ENCODE measurements at regions not wholly inside any gene's neighbourhood (a gene's known extent, or its start where the extent isn't known, plus 50 kb on each side); places are given as distances from the start of the nearest gene placed in this dataset.

- TF ChIP-seq MXI1 (IDR thresholded peaks at IDR 0.05; ENCODE audit: low read depth, low read length) (no peak), RFX5 (IDR thresholded peaks at IDR 0.05; ENCODE audit: low read length) (no peak), TAF1 (IDR thresholded peaks at IDR 0.05; ENCODE audit: borderline replicate concordance, low read depth, low read length) (no peak)
- Histone ChIP-seq H3K9me3 (no peaks in the 10 kb centered on the region), H3F3A (replicated peaks; ENCODE audit: insufficient read depth) (no peaks in the 10 kb centered on the region), H3K36me3 (replicated peaks in 1 of 2; ENCODE audit: control insufficient read depth in 1 of 2, insufficient read depth in 2 of 2, low read length in 1 of 2) (no peaks in the 10 kb centered on the region), H3K27me3 (ENCODE audit: insufficient read depth) (no peaks in the 10 kb centered on the region), H2AFZ (ENCODE audit: low read depth) (no peak overlapping the region), H4K20me1 (ENCODE audit: insufficient read depth) (no peaks in the 10 kb centered on the region), H3K79me2 (ENCODE audit: insufficient read depth) (no peaks in the 10 kb centered on the region), H3K4me3 (ENCODE audit: low read depth in 2 of 2, low read length in 1 of 2) (no peak overlapping the region), H3K27ac (ENCODE audit: low read depth in 2 of 2, low read length in 1 of 2) (no peak overlapping the region), H3K4me1 (ENCODE audit: control insufficient read depth in 1 of 2, insufficient read depth in 2 of 2, low read depth in 1 of 2, low read length in 1 of 2) (no peaks in the 10 kb centered on the region), H3K9ac (no peak overlapping the region), H3K9me2 (no peaks in the 10 kb centered on the region), H3K4me2 (no peak overlapping the region)
- POLR2A ChIA-PET, result no interaction called here
- 43% methylated on average over 4 of the region's 4 CpGs for WGBS (ENCODE audit: low lambda C conversion rate)
- DNase-seq, result no peak
- CTCF ChIA-PET, result no interaction called here
Measured at GRCh38 chr1:57741521-57741920, 317.7 kb upstream of the DAB1 start.

GRCh38 chr1:57736940-57737339, 313.1 kb upstream of the DAB1 start:
- ChIA-PET POLR2A (no interaction called here), CTCF (no interaction called here)
- Histone ChIP-seq H3K9me2 (no peaks in the 10 kb centered on the region), H4K20me1 (ENCODE audit: insufficient read depth) (no peaks in the 10 kb centered on the region), H3K9ac (no peak overlapping the region), H3K9me3 (no peaks in the 10 kb centered on the region), H3K79me2 (ENCODE audit: insufficient read depth) (no peaks in the 10 kb centered on the region), H2AFZ (ENCODE audit: low read depth) (no peak overlapping the region), H3K27me3 (ENCODE audit: insufficient read depth) (no peaks in the 10 kb centered on the region), H3F3A (replicated peaks; ENCODE audit: insufficient read depth) (no peaks in the 10 kb centered on the region), H3K36me3 (replicated peaks in 1 of 2; ENCODE audit: control insufficient read depth in 1 of 2, insufficient read depth in 2 of 2, low read length in 1 of 2) (no peaks in the 10 kb centered on the region), H3K4me3 (ENCODE audit: low read depth in 2 of 2, low read length in 1 of 2) (no peak overlapping the region), H3K27ac (ENCODE audit: low read depth in 2 of 2, low read length in 1 of 2) (no peak overlapping the region), H3K4me2 (no peak overlapping the region), H3K4me1 (ENCODE audit: control insufficient read depth in 1 of 2, insufficient read depth in 2 of 2, low read depth in 1 of 2, low read length in 1 of 2) (no peaks in the 10 kb centered on the region)
- 67% methylated on average over 6 of the region's 6 CpGs for WGBS (ENCODE audit: low lambda C conversion rate)
- DNase-seq, result no peak
- TF ChIP-seq ZBTB33 (IDR thresholded peaks at IDR 0.05; ENCODE audit: borderline replicate concordance, low read depth), result no peak
- TF ChIP-seq YY1 (IDR thresholded peaks at IDR 0.05; ENCODE audit: low read depth), result no peak
- TF ChIP-seq NFIC (IDR thresholded peaks at IDR 0.05; ENCODE audit: borderline replicate concordance), result no peak
- TF ChIP-seq EP300 (IDR thresholded peaks at IDR 0.05; ENCODE audit: borderline replicate concordance in 1 of 2, low read depth in 1 of 2, low read length in 1 of 2), result no peak
- TF ChIP-seq EZH2phosphoT487 (IDR thresholded peaks at IDR 0.05; ENCODE audit: borderline replicate concordance, low read depth), result no peak
- TF ChIP-seq, protein P1, sequence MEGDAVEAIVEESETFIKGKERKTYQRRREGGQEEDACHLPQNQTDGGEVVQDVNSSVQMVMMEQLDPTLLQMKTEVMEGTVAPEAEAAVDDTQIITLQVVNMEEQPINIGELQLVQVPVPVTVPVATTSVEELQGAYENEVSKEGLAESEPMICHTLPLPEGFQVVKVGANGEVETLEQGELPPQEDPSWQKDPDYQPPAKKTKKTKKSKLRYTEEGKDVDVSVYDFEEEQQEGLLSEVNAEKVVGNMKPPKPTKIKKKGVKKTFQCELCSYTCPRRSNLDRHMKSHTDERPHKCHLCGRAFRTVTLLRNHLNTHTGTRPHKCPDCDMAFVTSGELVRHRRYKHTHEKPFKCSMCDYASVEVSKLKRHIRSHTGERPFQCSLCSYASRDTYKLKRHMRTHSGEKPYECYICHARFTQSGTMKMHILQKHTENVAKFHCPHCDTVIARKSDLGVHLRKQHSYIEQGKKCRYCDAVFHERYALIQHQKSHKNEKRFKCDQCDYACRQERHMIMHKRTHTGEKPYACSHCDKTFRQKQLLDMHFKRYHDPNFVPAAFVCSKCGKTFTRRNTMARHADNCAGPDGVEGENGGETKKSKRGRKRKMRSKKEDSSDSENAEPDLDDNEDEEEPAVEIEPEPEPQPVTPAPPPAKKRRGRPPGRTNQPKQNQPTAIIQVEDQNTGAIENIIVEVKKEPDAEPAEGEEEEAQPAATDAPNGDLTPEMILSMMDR (IDR thresholded peaks at IDR 0.05), result no peak
- TF ChIP-seq SMC3 (IDR thresholded peaks at IDR 0.05; ENCODE audit: low read depth, low read length), result no peak
- TF ChIP-seq ELF1 (IDR thresholded peaks at IDR 0.05), result no peak
- no peak for TF ChIP-seq POLR2AphosphoS5 (IDR thresholded peaks at IDR 0.05; ENCODE audit: low read depth, low read length)
- no peak for TF ChIP-seq GABPA (IDR thresholded peaks at IDR 0.05; ENCODE audit: low read depth)
- TF ChIP-seq FOSL2 (IDR thresholded peaks at IDR 0.05; ENCODE audit: borderline replicate concordance, low read depth), result no peak
- TF ChIP-seq FOXJ3 (CRISPR knock-in tag; IDR thresholded peaks at IDR 0.05), result no peak
- TF ChIP-seq CHD2 (IDR thresholded peaks at IDR 0.05; ENCODE audit: low read length, partially characterized antibody), result no peak
- TF ChIP-seq TEAD4 (IDR thresholded peaks at IDR 0.05; ENCODE audit: borderline replicate concordance, insufficient read depth), result no peak
- TF ChIP-seq TCF12 (IDR thresholded peaks at IDR 0.05), result no peak
- no peak for TF ChIP-seq GATA2 (CRISPR knock-in tag; IDR thresholded peaks at IDR 0.05)
- no peak for TF ChIP-seq RAD21 (IDR thresholded peaks at IDR 0.05; ENCODE audit: low read length)
- TF ChIP-seq, protein P2, sequence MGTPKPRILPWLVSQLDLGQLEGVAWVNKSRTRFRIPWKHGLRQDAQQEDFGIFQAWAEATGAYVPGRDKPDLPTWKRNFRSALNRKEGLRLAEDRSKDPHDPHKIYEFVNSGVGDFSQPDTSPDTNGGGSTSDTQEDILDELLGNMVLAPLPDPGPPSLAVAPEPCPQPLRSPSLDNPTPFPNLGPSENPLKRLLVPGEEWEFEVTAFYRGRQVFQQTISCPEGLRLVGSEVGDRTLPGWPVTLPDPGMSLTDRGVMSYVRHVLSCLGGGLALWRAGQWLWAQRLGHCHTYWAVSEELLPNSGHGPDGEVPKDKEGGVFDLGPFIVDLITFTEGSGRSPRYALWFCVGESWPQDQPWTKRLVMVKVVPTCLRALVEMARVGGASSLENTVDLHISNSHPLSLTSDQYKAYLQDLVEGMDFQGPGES (IDR thresholded peaks at IDR 0.05; ENCODE audit: low read depth, low read length), result no peak
- TF ChIP-seq MXI1 (IDR thresholded peaks at IDR 0.05; ENCODE audit: low read depth, low read length), result no peak
- no peak for TF ChIP-seq MEF2A (IDR thresholded peaks at IDR 0.05; ENCODE audit: borderline replicate concordance, low read depth)

Measured in SK-N-SH (cell line).